ENCODE measurements at regions not wholly inside any gene's neighbourhood (a gene's known extent, or its start where the extent isn't known, plus 50 kb on each side); places are given as distances from the start of the nearest gene placed in this dataset.

DNA sequence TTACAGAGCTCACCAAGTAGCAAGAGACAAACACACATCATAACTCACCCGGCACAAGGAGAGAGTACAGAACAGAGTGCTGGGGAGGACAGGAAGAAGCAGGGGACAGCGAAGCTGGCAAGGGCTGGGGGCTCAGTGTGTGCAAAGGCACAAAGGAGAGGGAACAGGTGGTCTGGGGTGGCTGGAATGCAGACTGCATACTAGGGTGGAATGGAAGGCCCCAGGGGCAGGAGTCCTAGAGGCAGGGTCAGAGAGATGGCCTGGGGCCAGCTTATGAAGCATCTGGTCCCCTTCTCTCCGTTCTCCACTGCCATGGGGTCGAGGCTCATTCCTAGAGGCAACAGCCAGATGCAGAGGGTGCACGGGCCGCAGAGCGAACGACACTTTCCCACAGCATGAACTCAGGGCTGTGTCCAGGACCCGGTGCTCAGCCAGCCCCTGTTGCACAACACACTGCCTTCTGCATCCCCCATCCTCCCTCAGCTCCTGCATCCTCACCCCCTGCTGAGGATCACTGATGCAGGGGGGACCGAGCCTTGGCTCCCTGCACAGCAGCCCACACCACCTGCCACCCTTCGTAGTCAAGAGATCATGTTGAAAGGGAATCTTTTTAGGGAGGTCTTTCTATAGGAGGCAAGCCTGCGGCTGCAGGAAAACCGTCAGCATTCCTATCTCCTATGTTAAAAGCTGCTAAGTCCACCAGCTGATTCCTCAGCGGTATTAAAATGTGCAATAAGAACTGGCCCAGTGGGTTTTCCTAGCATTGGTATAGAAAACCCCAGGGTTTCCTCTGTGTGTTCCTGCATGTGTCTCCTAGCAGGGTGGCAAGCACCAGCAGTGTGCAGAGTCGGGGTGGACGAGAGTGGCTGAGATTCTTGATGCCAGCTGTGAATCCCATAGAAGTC, 293.5 kb downstream of the UACA start:
- DNase-seq = no peak

DNA sequence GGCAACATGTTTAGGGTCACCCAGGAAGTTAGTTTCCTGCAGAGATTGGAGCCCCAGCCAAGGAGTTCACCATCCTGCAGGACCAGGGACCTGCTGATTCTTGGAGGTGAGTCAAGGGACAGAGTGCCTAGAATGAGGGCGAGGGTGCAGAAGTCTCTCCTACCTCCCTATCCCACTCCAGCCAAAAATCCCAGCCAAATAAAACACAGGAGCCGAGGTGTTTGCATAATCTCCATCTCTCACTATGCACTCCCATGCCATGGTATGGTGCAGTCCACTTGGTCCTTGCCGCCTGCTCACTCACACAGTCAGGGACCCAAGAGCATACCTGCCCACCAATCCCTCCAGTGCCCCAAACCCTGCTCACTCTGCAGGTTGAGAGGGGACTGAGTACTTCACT, 294.2 kb downstream of the UACA start:
- DNase-seq = no peak

DNA sequence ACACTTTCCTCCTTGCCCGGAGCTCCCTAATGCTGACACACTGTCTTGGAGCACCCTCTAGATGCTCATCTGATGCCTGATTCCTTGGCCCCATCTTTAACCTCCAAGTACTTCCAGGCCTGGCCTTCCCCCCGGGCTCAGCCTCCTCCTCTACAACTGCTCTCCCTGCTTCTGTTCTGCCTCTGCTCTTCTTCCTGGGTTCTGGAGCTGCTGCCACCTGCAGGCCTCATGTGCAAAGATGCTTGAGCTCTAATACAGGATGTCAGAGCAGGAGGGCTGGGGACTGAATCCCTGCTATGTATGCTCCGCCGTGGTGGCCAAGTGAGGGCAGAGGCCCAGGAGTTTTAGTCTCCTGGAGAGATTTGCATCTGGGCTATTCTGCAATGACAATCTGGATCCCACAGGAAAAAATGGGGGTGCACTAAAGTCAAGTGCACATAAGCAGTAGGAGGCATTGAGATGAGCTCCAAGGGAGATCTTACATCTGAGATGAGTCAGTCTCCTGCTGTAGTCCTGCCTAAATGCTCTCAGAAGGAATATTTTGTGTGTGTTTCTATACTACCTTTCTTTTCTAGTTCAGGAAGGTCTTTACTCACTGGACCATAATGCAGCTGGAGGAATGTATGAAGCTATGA, 296.3 kb downstream of the UACA start:
- DNase-seq = peak; percentile 28

DNA sequence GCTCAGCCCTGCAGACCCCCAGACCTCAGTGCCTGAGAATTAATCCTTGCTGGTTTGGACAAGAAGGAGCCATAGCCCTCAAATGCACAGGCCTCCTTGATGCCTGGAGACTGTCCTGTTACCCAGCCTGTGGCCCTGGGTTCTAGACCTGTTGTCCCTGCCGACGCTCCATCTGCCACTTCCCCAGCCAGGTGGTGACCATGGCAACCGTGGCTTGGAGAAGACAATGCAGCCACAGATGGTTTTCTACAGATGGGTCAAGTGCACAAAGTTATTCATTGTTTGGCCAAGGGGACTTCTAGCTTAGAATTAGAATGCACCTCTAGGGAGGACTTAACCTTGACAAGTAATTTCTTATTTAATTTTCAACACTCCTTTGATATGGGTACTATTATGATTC, 297.1 kb downstream of the UACA start:
- DNase-seq = no peak

DNA sequence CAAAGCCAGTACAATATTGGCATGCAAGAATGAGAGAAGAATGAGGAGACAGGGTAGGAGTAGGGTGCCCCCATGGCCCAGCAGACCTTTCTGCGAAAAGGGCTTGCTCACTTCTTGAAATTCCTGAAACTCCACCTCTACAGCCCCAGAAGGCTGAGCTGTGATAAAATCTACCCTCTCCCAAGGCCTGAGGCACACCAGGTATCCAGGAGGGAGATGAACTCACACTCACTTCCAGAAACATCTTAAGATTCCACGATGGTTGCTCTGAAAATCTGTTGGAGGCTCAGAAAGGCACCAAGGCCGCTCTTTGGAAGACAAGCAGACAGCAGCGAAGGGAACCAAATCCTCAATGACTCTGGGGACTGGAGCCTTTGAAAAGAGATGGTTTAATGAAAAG, 297.5 kb downstream of the UACA start:
- no peak for DNase-seq

GRCh38 chr15:70463453-70463834, 299.9 kb downstream of the UACA start:
- DNase-seq = no peak

GRCh38 chr15:70461992-70462391, 301.4 kb downstream of the UACA start:
- DNase-seq = no peak

DNA sequence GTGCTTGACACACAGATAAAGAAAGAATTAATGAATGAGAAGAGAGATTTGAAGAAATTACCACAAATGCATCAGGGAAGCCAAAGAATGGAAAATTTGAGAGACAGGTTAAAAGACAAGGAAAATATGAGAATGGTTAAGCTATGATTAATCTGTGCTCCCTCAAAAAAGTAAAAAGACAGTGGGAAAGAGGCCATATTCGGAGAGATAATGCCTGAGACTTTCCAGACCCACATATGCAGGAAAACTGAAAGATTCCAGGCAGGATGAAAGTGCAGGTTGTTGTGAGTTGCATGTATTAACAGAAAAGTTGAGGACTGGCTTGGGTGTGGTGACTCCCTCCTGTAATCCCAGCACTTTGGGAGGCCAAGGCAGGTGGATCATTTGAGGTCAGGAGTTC, 302.3 kb downstream of the UACA start:
- DNase-seq = no peak

GRCh38 chr15:70459312-70459711, 304.0 kb downstream of the UACA start:
- DNase-seq = no peak

- no peak for DNase-seq
Observed at GRCh38 chr15:70453766-70454165, 309.6 kb downstream of the UACA start.

DNA sequence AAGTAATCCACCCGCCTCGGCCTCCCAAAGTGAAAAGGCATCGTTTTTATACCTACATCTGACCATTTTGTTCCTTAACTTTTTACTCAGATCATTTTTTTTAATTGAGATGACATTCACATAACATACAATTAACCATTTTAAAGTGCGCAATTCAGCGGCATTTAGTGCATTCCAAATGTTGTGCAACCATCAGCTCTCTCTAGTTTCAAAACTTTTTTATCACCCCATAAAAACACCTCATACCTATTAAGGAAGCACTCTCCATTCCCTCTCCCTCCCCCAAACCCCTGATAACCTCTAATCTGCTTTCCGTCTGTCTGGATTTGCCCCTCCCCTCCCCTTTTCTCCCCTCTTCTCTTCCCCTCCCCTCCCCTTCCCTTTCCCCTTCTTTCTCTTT, 310.1 kb downstream of the UACA start:
- DNase-seq = no peak

GRCh38 chr15:70451821-70452653, 311.3 kb downstream of the UACA start:
- DNase-seq = no peak

- DNase-seq = no peak
Observed at GRCh38 chr15:70450142-70450443, 313.3 kb downstream of the UACA start.

- DNase-seq = no peak
Observed at GRCh38 chr15:70449311-70450141, 313.8 kb downstream of the UACA start.

- no peak for DNase-seq
Observed at GRCh38 chr15:70447928-70448698, 315.2 kb downstream of the UACA start.

- no peak for DNase-seq
Observed at GRCh38 chr15:70447521-70447920, 315.8 kb downstream of the UACA start.

GRCh38 chr15:70447081-70447480, 316.3 kb downstream of the UACA start:
- no peak for DNase-seq

- DNase-seq = no peak
Observed at GRCh38 chr15:70443486-70444273, 319.7 kb downstream of the UACA start.

- no peak for DNase-seq
Observed at GRCh38 chr15:70442616-70443321, 320.6 kb downstream of the UACA start.

GRCh38 chr15:70442211-70442610, 321.1 kb downstream of the UACA start:
- no peak for DNase-seq

Measured in NCI-H2029 (cell line).